Tibial artery (tissue), 4 donors: ENCODE measurements at regions not wholly inside any gene's neighbourhood (a gene's known extent, or its start where the extent isn't known, plus 50 kb on each side); places are given as distances from the start of the nearest gene placed in this dataset.
"Not testable (repeated sequence)": the region's sequence is repeated elsewhere in the genome, so short reads cannot be mapped to it uniquely, and the experiment has no call there.

Experiments
- DNase-seq, 2 donors: peaks; one replicate each; pipeline ENCODE4 v3.0.0-alpha.2; 2019
- H3K27ac ChIP-seq, 2 donors: fragments of 200-600 bp; sonication (generic) in 1 of 2; 1 replicate in 1 of 2; 2 replicates in 1 of 2; pipeline ENCODE4 v1.5.1; 2018 to 2019; ENCODE audit warnings: mild to moderate bottlenecking in 1 of 2
- H3K27me3 ChIP-seq, 2 donors: fragments of 200-600 bp; sonication (generic) in 1 of 2; one replicate each; pipeline versions ENCODE4 v1.5.1 to v1.6.0; 2016 to 2019
- H3K36me3 ChIP-seq, 3 donors: fragments of 200-600 bp; sonication (generic) in 2 of 3; one replicate each; pipeline ENCODE4 v1.5.1; 2016 to 2019; ENCODE audit warnings: mild to moderate bottlenecking in 2 of 3
- H3K4me1 ChIP-seq, 4 donors: fragments of 200-600 bp; sonication (generic) in 2 of 4; 1 replicate in 3 of 4; 2 replicates in 1 of 4; pipeline ENCODE4 v1.5.1; 2016 to 2019
- H3K4me3 ChIP-seq, 2 donors: fragments of 200-600 bp; sonication (generic) in 1 of 2; 1 replicate in 1 of 2; 2 replicates in 1 of 2; pipeline ENCODE4 v1.5.1; 2018 to 2019; ENCODE audit warnings: mild to moderate bottlenecking in 2 of 2
- H3K9me3 ChIP-seq, 3 donors: fragments of 200-600 bp; sonication (generic) in 1 of 3; one replicate each; pipeline ENCODE4 v1.5.1; 2016 to 2019
- intact Hi-C: fragments of 100-400 bp; cut with DNase I; formaldehyde crosslinking; loops from one replicate; pipeline ENCODE4 v1.15.0; 2023; ENCODE audit warnings: low total_unique reads
- TF ChIP-seq, protein P1 (sequence below), 2 experiments: fragments of 200-600 bp in 1 of 2; fragments of 450-650 bp in 1 of 2; IDR thresholded peaks; one replicate each; pipeline ENCODE4 v1.5.1; 2017 to 2019; ENCODE audit warnings: antibody characterized with exemption in 2 of 2, mild to moderate bottlenecking in 1 of 2, moderate library complexity in 1 of 2

GRCh38 chr15:57896114-57896513 is 169.4 kb downstream of the ALDH1A2 start:
- DNase-seq, result no peak
- Histone ChIP-seq H3K9me3 (no peaks in the 10 kb centered on the region), H3K36me3 (no peaks in the 10 kb centered on the region), H3K4me3 (no peak overlapping the region), H3K27me3 (no peaks in the 10 kb centered on the region), H3K27ac (no peak overlapping the region), H3K4me1 (no peaks in the 10 kb centered on the region)
- intact Hi-C loops, result no loop called here
- TF ChIP-seq, protein P1, sequence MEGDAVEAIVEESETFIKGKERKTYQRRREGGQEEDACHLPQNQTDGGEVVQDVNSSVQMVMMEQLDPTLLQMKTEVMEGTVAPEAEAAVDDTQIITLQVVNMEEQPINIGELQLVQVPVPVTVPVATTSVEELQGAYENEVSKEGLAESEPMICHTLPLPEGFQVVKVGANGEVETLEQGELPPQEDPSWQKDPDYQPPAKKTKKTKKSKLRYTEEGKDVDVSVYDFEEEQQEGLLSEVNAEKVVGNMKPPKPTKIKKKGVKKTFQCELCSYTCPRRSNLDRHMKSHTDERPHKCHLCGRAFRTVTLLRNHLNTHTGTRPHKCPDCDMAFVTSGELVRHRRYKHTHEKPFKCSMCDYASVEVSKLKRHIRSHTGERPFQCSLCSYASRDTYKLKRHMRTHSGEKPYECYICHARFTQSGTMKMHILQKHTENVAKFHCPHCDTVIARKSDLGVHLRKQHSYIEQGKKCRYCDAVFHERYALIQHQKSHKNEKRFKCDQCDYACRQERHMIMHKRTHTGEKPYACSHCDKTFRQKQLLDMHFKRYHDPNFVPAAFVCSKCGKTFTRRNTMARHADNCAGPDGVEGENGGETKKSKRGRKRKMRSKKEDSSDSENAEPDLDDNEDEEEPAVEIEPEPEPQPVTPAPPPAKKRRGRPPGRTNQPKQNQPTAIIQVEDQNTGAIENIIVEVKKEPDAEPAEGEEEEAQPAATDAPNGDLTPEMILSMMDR (IDR thresholded peaks at IDR 0.05), result no peak

- DNase-seq, H3K27me3 ChIP-seq, H3K27ac ChIP-seq, H3K9me3 ChIP-seq, H3K36me3 ChIP-seq, H3K4me1 ChIP-seq, H3K4me3 ChIP-seq, intact Hi-C loops: not testable (repeated sequence)
Observed at GRCh38 chr15:57896899-57897298, 168.6 kb downstream of the ALDH1A2 start.

DNA sequence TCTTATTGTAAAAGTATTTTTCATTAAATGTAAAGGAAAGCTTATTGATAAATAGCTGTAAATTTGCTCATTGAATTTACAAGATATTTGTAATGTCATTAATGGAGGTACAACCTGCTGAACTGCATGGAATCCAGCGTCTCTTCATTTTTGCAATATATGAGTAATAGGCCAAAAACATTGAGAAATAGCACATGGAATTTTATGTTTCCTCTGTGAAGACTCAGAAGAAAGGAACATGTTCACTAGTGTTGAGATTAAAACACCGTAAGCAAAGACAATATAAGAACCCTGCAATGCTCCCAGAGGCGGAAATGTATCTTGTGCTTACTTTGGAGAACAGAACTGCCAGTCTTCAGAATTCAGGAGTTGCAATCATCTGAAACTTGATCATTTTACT is 167.6 kb downstream of the ALDH1A2 start:
- TF ChIP-seq, protein P1 (IDR thresholded peaks at IDR 0.05), result no peak
- Histone ChIP-seq H3K9me3 (no peaks in the 10 kb centered on the region), H3K27ac (no peak overlapping the region), H3K4me3 (no peak overlapping the region), H3K36me3 (no peaks in the 10 kb centered on the region), H3K4me1 (no peaks in the 10 kb centered on the region), H3K27me3 (no peaks in the 10 kb centered on the region)
- no peak for DNase-seq
- intact Hi-C loops, result no loop called here

GRCh38 chr15:57902155-57902554 is 163.4 kb downstream of the ALDH1A2 start:
- intact Hi-C loops, result no loop called here
- no peak overlapping the region for H3K27ac ChIP-seq
- H3K4me3 ChIP-seq, result no peak overlapping the region
- H3K27me3 ChIP-seq, result no peaks in the 10 kb centered on the region
- H3K36me3 ChIP-seq, result no peaks in the 10 kb centered on the region
- DNase-seq, result no peak
- no peaks in the 10 kb centered on the region for H3K4me1 ChIP-seq
- H3K9me3 ChIP-seq, result no peaks in the 10 kb centered on the region
- TF ChIP-seq, protein P1 (IDR thresholded peaks at IDR 0.05), result no peak
